ENCODE measurements at regions not wholly inside any gene's neighbourhood (a gene's known extent, or its start where the extent isn't known, plus 50 kb on each side); places are given as distances from the start of the nearest gene placed in this dataset.

DNA sequence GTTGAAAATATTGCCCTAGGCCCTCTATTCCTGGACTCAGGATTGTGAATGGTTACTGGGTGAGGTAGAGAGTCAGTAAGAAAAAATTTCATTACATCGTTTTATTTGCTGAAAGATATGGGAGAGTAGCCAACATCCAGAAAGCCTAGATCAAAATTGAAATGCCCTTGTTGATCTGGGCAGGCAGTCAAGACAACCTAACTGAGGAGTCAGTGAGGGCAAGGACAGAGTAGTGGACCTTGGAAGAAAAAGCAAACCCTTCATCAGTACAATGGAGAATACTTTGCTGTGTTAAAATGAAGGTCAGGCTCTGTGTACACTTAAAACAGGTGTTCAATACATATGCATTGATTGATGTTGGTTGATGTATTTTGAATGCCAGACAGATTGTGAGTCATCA is 576.7 kb downstream of the OLFM4 start:
- no peak overlapping the region for H3K27ac Mint-ChIP-seq
- CTCF ChIA-PET: no interaction called here
- DNase-seq (no peak), ATAC-seq (no peak)
- H3K27me3 Mint-ChIP-seq: no peaks in the 10 kb centered on the region
- H3K4me1 Mint-ChIP-seq: no peaks in the 10 kb centered on the region
- no peaks in the 10 kb centered on the region for H3K36me3 Mint-ChIP-seq
- peaks cover 17% of the 10 kb centered on the region for H3K9me3 Mint-ChIP-seq (ENCODE audit: low read depth)
- H3K4me3 Mint-ChIP-seq: no peak overlapping the region

DNA sequence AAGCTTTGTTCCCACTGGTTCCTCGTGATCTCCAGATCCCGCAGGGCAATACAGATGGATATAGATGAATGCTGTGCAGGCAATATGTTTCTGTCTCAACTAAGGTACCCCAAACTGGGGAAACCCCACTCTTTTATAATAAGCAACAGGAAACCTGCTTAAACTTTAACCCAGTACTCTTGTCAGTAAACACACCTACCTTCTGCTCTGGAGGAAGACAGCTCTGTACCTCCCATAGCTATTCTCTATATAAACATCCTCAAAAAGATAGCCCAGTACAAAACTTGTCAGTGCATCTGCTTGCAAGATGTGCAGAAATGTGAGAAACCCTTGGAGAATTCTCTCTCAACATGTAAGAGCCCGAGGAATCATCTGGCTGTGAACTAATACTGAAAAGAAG is 583.6 kb downstream of the OLFM4 start:
- no peaks in the 10 kb centered on the region for H3K36me3 Mint-ChIP-seq
- CTCF ChIA-PET: no interaction called here
- H3K27ac Mint-ChIP-seq: no peak overlapping the region
- DNase-seq: no peak
- H3K27me3 Mint-ChIP-seq: no peaks in the 10 kb centered on the region
- ATAC-seq: no peak
- no peak overlapping the region for H3K4me3 Mint-ChIP-seq
- H3K4me1 Mint-ChIP-seq: no peaks in the 10 kb centered on the region
- no peaks in the 10 kb centered on the region for H3K9me3 Mint-ChIP-seq (ENCODE audit: low read depth)

DNA sequence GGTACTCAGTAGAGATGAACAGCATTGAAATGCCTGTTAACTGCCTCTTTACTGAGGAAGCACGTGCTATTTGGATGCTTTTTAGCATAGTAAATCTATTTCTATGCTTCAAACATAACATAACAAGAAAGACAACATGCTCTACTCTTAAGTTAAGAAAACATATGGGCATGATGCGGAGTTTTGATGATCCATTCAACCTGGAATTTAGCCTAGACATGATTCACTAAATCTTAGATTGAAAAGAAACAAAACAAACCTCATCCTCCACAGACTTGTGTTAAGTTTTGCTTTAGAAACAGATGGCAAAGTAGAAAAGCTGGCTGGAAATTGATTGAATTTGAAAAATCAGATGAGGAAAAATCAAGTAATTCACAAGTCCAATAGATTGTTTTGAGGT is 593.8 kb downstream of the OLFM4 start:
- Mint-ChIP-seq H3K36me3 (no peaks in the 10 kb centered on the region), H3K4me3 (no peak overlapping the region), H3K9me3 (ENCODE audit: low read depth) (no peaks in the 10 kb centered on the region), H3K27me3 (no peaks in the 10 kb centered on the region), H3K27ac (no peak overlapping the region), H3K4me1 (no peaks in the 10 kb centered on the region)
- DNase-seq (no peak), ATAC-seq (no peak)
- CTCF ChIA-PET: no interaction called here

DNA sequence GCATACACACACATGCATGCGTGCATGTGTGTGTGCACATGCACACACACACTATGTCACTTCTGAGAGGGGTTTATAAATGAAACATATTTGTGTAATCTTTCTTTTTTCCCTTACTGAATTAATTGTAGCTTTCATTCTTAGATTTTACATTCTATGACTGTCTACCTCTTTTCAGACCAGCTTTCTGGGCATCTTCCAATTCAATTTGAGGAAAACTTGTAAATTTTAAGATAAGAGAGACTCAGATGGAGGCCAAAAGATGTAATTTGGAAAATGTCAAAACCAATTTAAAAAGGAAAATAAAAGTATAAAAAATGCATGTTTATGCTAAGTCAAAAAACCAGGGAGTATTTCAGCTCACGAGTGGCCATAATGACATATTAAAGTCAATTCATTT is 594.5 kb downstream of the OLFM4 start:
- no peak for DNase-seq
- Mint-ChIP-seq H3K27me3 (no peaks in the 10 kb centered on the region), H3K27ac (no peak overlapping the region), H3K9me3 (ENCODE audit: low read depth) (no peaks in the 10 kb centered on the region), H3K36me3 (no peaks in the 10 kb centered on the region), H3K4me3 (no peak overlapping the region), H3K4me1 (no peaks in the 10 kb centered on the region)
- no peak for ATAC-seq
- CTCF ChIA-PET: no interaction called here

GRCh38 chr13:53631511-53631910 is 602.9 kb downstream of the OLFM4 start:
- no peak for DNase-seq
- H3K4me3 Mint-ChIP-seq: no peak overlapping the region
- no peak for ATAC-seq
- H3K27me3 Mint-ChIP-seq: no peaks in the 10 kb centered on the region
- H3K27ac Mint-ChIP-seq: no peak overlapping the region
- H3K36me3 Mint-ChIP-seq: no peaks in the 10 kb centered on the region
- H3K4me1 Mint-ChIP-seq: no peaks in the 10 kb centered on the region
- CTCF ChIA-PET: no interaction called here
- no peaks in the 10 kb centered on the region for H3K9me3 Mint-ChIP-seq (ENCODE audit: low read depth)

GRCh38 chr13:53638040-53638439 is 609.4 kb downstream of the OLFM4 start:
- ATAC-seq: no peak
- CTCF ChIA-PET: no interaction called here

DNA sequence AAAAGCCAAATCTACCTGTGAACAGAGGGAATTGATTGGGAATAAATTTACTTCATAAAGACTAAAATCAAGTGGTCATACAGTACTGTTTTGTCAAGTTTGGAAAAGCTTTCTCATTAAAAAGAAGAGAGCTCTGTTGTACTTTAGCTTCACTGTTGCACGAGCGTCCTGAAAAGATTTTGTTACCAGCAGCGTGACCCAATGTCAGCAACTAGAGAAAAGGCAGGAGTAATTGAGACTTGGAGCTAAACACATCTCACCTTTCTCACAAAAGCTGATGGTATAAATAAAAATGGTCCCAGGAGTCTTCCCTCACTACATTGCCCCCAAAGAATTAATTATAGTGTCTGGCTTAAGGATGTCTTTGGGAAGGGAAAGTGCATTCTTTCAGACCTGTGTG is 613.7 kb downstream of the OLFM4 start:
- Mint-ChIP-seq H3K27me3 (no peaks in the 10 kb centered on the region), H3K4me3 (no peak overlapping the region), H3K36me3 (no peaks in the 10 kb centered on the region), H3K4me1 (no peaks in the 10 kb centered on the region), H3K27ac (no peak overlapping the region), H3K9me3 (ENCODE audit: low read depth) (peaks cover 7% of the 10 kb centered on the region)
- ATAC-seq: no peak
- no peak for DNase-seq
- CTCF ChIA-PET: no interaction called here

More at GRCh38 chr13:53638040-53638439, 609.4 kb downstream of the OLFM4 start:
- H3K4me3 Mint-ChIP-seq: no peak overlapping the region
- H3K9me3 Mint-ChIP-seq (ENCODE audit: low read depth): peaks cover 5% of the 10 kb centered on the region
- no peak overlapping the region for H3K27ac Mint-ChIP-seq
- no peaks in the 10 kb centered on the region for H3K36me3 Mint-ChIP-seq
- no peaks in the 10 kb centered on the region for H3K27me3 Mint-ChIP-seq
- H3K4me1 Mint-ChIP-seq: no peaks in the 10 kb centered on the region
- DNase-seq: no peak

DNA sequence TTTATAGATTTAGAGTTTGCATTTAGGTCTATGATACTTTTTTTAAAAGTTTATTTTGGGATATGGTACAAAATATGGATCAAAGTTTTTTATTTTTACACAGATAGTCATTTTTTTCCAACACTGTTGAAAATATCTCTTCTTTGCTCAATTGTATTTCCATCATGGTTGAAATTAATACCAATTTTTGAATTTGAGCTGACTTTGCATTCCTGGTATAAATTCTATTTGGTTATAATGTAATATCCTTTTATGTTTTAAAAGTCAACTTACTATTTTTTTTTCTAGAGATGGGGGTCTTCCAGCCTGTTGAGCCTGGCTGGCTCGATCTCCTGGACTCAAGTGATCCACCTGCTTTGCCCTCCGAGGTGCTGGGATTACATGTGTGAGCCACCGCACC is 620.1 kb downstream of the OLFM4 start:
- Mint-ChIP-seq H3K36me3 (no peaks in the 10 kb centered on the region), H3K27ac (no peak overlapping the region), H3K27me3 (no peaks in the 10 kb centered on the region), H3K9me3 (ENCODE audit: low read depth) (peaks cover 6% of the 10 kb centered on the region), H3K4me3 (no peak overlapping the region), H3K4me1 (no peaks in the 10 kb centered on the region)
- CTCF ChIA-PET: no interaction called here
- DNase-seq (no peak), ATAC-seq (no peak)

GRCh38 chr13:53672005-53672404 is 643.4 kb downstream of the OLFM4 start:
- Mint-ChIP-seq H3K36me3 (no peaks in the 10 kb centered on the region), H3K4me1 (no peaks in the 10 kb centered on the region), H3K4me3 (no peak overlapping the region), H3K9me3 (ENCODE audit: low read depth) (peaks cover 10% of the 10 kb centered on the region), H3K27me3 (no peaks in the 10 kb centered on the region), H3K27ac (no peak overlapping the region)
- DNase-seq (no peak), ATAC-seq (no peak)
- CTCF ChIA-PET: no interaction called here

- no peak overlapping the region for H3K27ac Mint-ChIP-seq
- H3K36me3 Mint-ChIP-seq: no peaks in the 10 kb centered on the region
- H3K4me1 Mint-ChIP-seq: no peaks in the 10 kb centered on the region
- no peak for DNase-seq
- H3K9me3 Mint-ChIP-seq (ENCODE audit: low read depth): peaks cover 14% of the 10 kb centered on the region
- no peak overlapping the region for H3K4me3 Mint-ChIP-seq
- no peaks in the 10 kb centered on the region for H3K27me3 Mint-ChIP-seq
- CTCF ChIA-PET: no interaction called here
- ATAC-seq: no peak
Observed at GRCh38 chr13:53683146-53683545, 654.5 kb downstream of the OLFM4 start.

GRCh38 chr13:53683608-53684007 is 655.0 kb downstream of the OLFM4 start:
- Mint-ChIP-seq H3K27ac (no peak overlapping the region), H3K9me3 (ENCODE audit: low read depth) (peaks cover 17% of the 10 kb centered on the region), H3K4me3 (no peak overlapping the region), H3K27me3 (no peaks in the 10 kb centered on the region), H3K4me1 (no peaks in the 10 kb centered on the region), H3K36me3 (no peaks in the 10 kb centered on the region)
- ATAC-seq (no peak), DNase-seq (no peak)
- CTCF ChIA-PET: no interaction called here

- ATAC-seq (no peak), DNase-seq (no peak)
- Mint-ChIP-seq H3K36me3 (no peaks in the 10 kb centered on the region), H3K27me3 (no peaks in the 10 kb centered on the region), H3K9me3 (ENCODE audit: low read depth) (peaks cover 8% of the 10 kb centered on the region), H3K4me3 (no peak overlapping the region), H3K4me1 (no peaks in the 10 kb centered on the region), H3K27ac (no peak overlapping the region)
- CTCF ChIA-PET: no interaction called here
Observed at GRCh38 chr13:53691417-53691816, 662.8 kb downstream of the OLFM4 start.

DNA sequence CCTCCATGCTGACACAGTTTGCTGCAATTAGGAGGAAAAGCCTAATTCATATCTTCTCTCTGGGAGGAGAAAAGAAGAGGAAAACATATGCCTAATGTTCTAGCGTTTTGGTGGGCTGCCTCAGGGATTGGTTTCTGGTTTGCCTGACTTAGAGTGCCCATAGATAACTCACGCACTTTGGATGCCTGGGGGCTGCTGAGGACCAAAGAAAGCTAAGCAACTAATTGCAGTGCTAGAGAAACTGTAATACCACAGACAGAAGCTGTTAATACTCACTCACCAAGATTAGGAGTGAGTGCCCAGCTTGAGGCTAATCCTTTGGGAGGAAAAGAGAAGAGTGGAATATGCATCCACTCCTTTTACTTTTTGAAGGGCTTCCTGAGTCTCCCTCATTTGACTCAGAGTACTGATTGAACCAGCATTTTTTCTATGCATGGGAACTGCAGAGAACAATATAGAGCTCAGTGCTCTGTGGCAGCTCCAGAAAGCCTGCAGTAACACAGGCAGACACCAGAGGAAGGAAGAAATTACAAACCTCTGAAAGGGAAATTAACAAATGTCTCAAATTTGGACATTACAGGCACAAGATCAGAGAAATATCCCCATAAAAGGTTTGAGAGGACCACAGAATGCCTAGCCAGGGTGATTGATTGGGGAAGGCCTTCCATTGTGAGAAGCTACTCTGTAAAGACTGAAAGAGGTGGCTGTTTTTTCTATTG is 666.4 kb downstream of the OLFM4 start:
- CTCF ChIA-PET: no interaction called here
- Mint-ChIP-seq H3K36me3 (no peaks in the 10 kb centered on the region), H3K4me3 (no peak overlapping the region), H3K4me1 (no peaks in the 10 kb centered on the region), H3K27ac (no peak overlapping the region), H3K27me3 (no peaks in the 10 kb centered on the region), H3K9me3 (ENCODE audit: low read depth) (peaks cover 7% of the 10 kb centered on the region)
- ATAC-seq: no peak
- no peak for DNase-seq

GRCh38 chr13:53703371-53704080 is 674.9 kb downstream of the OLFM4 start:
- no peaks in the 10 kb centered on the region for H3K36me3 Mint-ChIP-seq
- no peak overlapping the region for H3K4me3 Mint-ChIP-seq
- H3K9me3 Mint-ChIP-seq (ENCODE audit: low read depth): peaks cover 9% of the 10 kb centered on the region
- no peaks in the 10 kb centered on the region for H3K27me3 Mint-ChIP-seq
- CTCF ChIA-PET: no interaction called here
- no peaks in the 10 kb centered on the region for H3K4me1 Mint-ChIP-seq
- no peak overlapping the region for H3K27ac Mint-ChIP-seq
- no peak for DNase-seq
- ATAC-seq: no peak
